ENCODE measurements at regions not wholly inside any gene's neighbourhood (a gene's known extent, or its start where the extent isn't known, plus 50 kb on each side); places are given as distances from the start of the nearest gene placed in this dataset.

DNA sequence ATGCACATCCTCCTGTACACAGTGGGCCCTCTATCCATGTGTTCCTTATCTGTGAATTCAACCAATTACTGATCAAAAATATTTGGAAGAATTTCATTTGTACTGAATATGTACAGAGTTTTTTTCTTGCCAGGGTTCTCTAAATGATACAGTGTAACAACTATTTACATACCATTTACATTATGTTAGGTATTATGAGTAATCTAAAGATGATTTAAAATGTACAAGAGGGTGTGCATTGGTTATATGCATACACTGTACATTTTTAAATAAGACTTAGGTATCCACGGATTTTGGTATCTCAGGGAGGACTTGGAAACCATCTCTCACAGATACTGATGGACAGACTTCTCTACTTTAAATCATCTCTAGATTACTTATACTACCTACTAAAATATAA lies 1333.9 kb downstream of the PCDH18 start:
- H3K27me3 ChIP-seq = no peaks in the 10 kb centered on the region
- H3K4me3 ChIP-seq (ENCODE audit: low read depth, low read length) = no peak overlapping the region
- no peak for DNase-seq
- H3K9me3 ChIP-seq = no peaks in the 10 kb centered on the region
- no peaks in the 10 kb centered on the region for H3K4me1 ChIP-seq
- no peak for TF ChIP-seq CTCF (IDR thresholded peaks at IDR 0.05; ENCODE audit: low read depth, low read length)
- H3K36me3 ChIP-seq = no peaks in the 10 kb centered on the region

DNA sequence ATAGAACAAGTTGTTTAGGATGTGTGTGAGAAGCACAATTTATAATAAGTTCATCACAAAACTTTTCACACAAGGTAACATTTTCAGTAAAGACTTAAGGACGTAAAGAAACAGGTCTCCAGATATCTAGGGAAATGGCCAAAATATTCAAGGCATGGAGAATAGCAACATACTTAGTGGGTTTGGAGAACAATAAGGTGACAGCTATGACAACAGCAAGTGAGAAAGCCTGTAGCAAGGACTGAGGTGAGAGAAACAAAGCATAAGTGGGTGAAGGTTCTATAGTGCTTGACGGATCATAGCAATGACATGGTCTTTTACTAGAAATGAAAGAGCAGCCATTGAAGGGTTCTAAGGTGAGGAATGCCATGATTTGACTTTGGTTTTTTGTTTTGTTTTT lies 1337.3 kb downstream of the PCDH18 start:
- Histone ChIP-seq H3K36me3 (no peaks in the 10 kb centered on the region), H3K27me3 (no peaks in the 10 kb centered on the region), H3K4me1 (no peaks in the 10 kb centered on the region), H3K9me3 (no peaks in the 10 kb centered on the region), H3K4me3 (ENCODE audit: low read depth, low read length) (no peak overlapping the region)
- TF ChIP-seq CTCF (IDR thresholded peaks at IDR 0.05; ENCODE audit: low read depth, low read length) = no peak
- DNase-seq = no peak

GRCh38 chr4:136186650-136187049 lies 1345.6 kb downstream of the PCDH18 start:
- no peak for TF ChIP-seq CTCF (IDR thresholded peaks at IDR 0.05; ENCODE audit: low read depth, low read length)
- no peaks in the 10 kb centered on the region for H3K36me3 ChIP-seq
- no peak for DNase-seq
- H3K27me3 ChIP-seq = no peaks in the 10 kb centered on the region
- H3K4me3 ChIP-seq (ENCODE audit: low read depth, low read length) = no peak overlapping the region
- H3K4me1 ChIP-seq = no peaks in the 10 kb centered on the region
- H3K9me3 ChIP-seq = no peaks in the 10 kb centered on the region

DNA sequence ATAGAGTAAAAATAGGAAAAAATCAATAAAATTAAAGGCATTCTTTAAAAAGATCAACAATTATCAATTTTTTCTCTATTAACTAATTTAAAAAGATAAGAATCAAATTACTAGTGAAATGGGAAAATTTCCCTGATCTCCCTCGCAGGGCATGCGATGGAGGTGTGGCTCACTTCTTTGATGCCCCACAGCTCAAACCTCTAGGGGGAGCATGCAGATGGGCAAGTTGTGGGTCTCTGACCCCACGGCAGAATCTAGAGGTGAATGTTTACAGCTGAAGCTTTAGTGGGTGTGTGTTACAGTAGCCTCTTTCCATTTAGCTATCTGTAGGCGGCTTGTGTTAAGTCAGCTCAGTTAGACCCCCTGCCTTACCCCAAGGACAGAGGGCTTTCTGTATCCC lies 1348.8 kb downstream of the PCDH18 start:
- H3K4me1 ChIP-seq = no peaks in the 10 kb centered on the region
- H3K27me3 ChIP-seq = no peaks in the 10 kb centered on the region
- no peak for DNase-seq
- H3K36me3 ChIP-seq = no peaks in the 10 kb centered on the region
- H3K9me3 ChIP-seq = no peaks in the 10 kb centered on the region
- no peak overlapping the region for H3K4me3 ChIP-seq (ENCODE audit: low read depth, low read length)
- peak; percentile 36 for TF ChIP-seq CTCF (IDR thresholded peaks at IDR 0.05; ENCODE audit: low read depth, low read length)

GRCh38 chr4:136156947-136157346 lies 1375.3 kb downstream of the PCDH18 start:
- no peak for DNase-seq
- Histone ChIP-seq H3K27me3 (no peaks in the 10 kb centered on the region), H3K9me3 (no peaks in the 10 kb centered on the region), H3K4me3 (ENCODE audit: low read depth, low read length) (no peak overlapping the region), H3K4me1 (no peaks in the 10 kb centered on the region), H3K36me3 (no peaks in the 10 kb centered on the region)
- no peak for TF ChIP-seq CTCF (IDR thresholded peaks at IDR 0.05; ENCODE audit: low read depth, low read length)

GRCh38 chr4:136150046-136150445 lies 1382.2 kb downstream of the PCDH18 start:
- Histone ChIP-seq H3K4me3 (ENCODE audit: low read depth, low read length) (no peak overlapping the region), H3K4me1 (no peaks in the 10 kb centered on the region), H3K36me3 (no peaks in the 10 kb centered on the region), H3K27me3 (no peaks in the 10 kb centered on the region), H3K9me3 (no peaks in the 10 kb centered on the region)
- TF ChIP-seq CTCF (IDR thresholded peaks at IDR 0.05; ENCODE audit: low read depth, low read length) = peak; percentile 15; the same call in 1 of the 2 replicates
- DNase-seq = no peak

All from BE2C (cell line).